ENCODE measurements at regions not wholly inside any gene's neighbourhood (a gene's known extent, or its start where the extent isn't known, plus 50 kb on each side); places are given as distances from the start of the nearest gene placed in this dataset.

GRCh38 chr4:31918891-31919290 is 1198.7 kb downstream of the PCDH7 start:
- no peak for TF ChIP-seq POLR2A (IDR thresholded peaks at IDR 0.05)
- no peak for TF ChIP-seq CTCF (IDR thresholded peaks at IDR 0.05)

All from right lobe of liver (tissue), 4 donors.